Peyer's patch (tissue), 4 donors: ENCODE measurements at regions not wholly inside any gene's neighbourhood (a gene's known extent, or its start where the extent isn't known, plus 50 kb on each side); places are given as distances from the start of the nearest gene placed in this dataset.

Experiments
- POLR2A ChIP-seq, 2 donors: fragments of 450-650 bp; IDR thresholded peaks; one replicate each; pipeline ENCODE4 v1.5.1; 2017; ENCODE audit warnings: antibody characterized with exemption in 2 of 2, mild to moderate bottlenecking in 2 of 2, moderate library complexity in 2 of 2
- TF ChIP-seq, protein P1 (sequence below), 6 experiments: fragments of 450-650 bp in 4 of 6; fragments of 200-600 bp in 2 of 6; sonication (generic) in 1 of 6; IDR thresholded peaks; one replicate each; pipeline ENCODE4 v1.5.1; 2017 to 2019; ENCODE audit warnings: antibody characterized with exemption in 6 of 6, mild to moderate bottlenecking in 3 of 6, moderate library complexity in 1 of 6

DNA sequence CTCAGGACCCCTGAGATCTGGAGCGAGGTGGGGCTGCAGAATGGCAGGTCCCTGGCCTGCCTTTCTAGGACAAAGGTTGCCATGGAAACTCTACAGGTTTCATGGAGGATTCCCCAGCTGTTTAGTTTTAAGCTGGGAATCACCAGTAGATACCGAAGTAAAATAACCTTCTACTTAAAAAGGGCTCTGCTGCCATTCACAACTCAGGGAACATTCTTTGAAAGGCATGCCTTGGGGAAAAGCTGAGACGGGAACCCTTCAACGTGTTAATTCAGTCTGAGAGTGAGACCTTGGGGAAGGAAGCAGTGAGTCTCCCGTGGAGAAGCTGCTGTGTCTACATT lies 493.3 kb downstream of the BRD1 start:
- TF ChIP-seq, protein P1, sequence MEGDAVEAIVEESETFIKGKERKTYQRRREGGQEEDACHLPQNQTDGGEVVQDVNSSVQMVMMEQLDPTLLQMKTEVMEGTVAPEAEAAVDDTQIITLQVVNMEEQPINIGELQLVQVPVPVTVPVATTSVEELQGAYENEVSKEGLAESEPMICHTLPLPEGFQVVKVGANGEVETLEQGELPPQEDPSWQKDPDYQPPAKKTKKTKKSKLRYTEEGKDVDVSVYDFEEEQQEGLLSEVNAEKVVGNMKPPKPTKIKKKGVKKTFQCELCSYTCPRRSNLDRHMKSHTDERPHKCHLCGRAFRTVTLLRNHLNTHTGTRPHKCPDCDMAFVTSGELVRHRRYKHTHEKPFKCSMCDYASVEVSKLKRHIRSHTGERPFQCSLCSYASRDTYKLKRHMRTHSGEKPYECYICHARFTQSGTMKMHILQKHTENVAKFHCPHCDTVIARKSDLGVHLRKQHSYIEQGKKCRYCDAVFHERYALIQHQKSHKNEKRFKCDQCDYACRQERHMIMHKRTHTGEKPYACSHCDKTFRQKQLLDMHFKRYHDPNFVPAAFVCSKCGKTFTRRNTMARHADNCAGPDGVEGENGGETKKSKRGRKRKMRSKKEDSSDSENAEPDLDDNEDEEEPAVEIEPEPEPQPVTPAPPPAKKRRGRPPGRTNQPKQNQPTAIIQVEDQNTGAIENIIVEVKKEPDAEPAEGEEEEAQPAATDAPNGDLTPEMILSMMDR (IDR thresholded peaks at IDR 0.05), result no peak
- TF ChIP-seq POLR2A (IDR thresholded peaks at IDR 0.05), result no peak
